HG03139 (cell line): ENCODE measurements at regions not wholly inside any gene's neighbourhood (a gene's known extent, or its start where the extent isn't known, plus 50 kb on each side); places are given as distances from the start of the nearest gene placed in this dataset.

Source experiments
- ATAC-seq: cut with Tn5 transposase; IDR thresholded peaks from one replicate; pipeline ENCODE4 v1.9.1; 2021; ENCODE audit not compliant: unreplicated experiment

- ATAC-seq, result no peak
Observed at GRCh38 chr5:67257500-67257899, 60.9 kb upstream of the CD180 start.

- no peak for ATAC-seq
Observed at GRCh38 chr5:67257077-67257476, 60.5 kb upstream of the CD180 start.

GRCh38 chr5:67255881-67256280 lies 59.3 kb upstream of the CD180 start:
- no peak for ATAC-seq

GRCh38 chr5:67253911-67254310 lies 57.3 kb upstream of the CD180 start:
- no peak for ATAC-seq

GRCh38 chr5:67249590-67249895 lies 52.9 kb upstream of the CD180 start:
- ATAC-seq, result no peak

GRCh38 chr5:67248703-67249589 lies 52.3 kb upstream of the CD180 start:
- no peak for ATAC-seq

GRCh38 chr5:67246546-67247268 lies 50.1 kb upstream of the CD180 start:
- no peak for ATAC-seq
